K562 (cell line): ENCODE measurements at regions not wholly inside any gene's neighbourhood (a gene's known extent, or its start where the extent isn't known, plus 50 kb on each side); places are given as distances from the start of the nearest gene placed in this dataset.

Experiments used
- ATF7 ChIP-seq: fragments of 450-650 bp; IDR thresholded peaks from 2 replicates; pipeline ENCODE4 v1.7.1; 2014; ENCODE audit warnings: mild to moderate bottlenecking, moderate library complexity
- CBFA2T3 ChIP-seq: fragments of 450-650 bp; IDR thresholded peaks from 2 replicates; pipeline ENCODE4 v1.6.1; 2017
- CC2D1A ChIP-seq: fragments of 450-650 bp; IDR thresholded peaks from 2 replicates; pipeline ENCODE4 v1.6.1; 2017; ENCODE audit warnings: mild to moderate bottlenecking
- CTBP1 ChIP-seq: fragments of 450-650 bp; IDR thresholded peaks from 2 replicates; pipeline ENCODE4 v1.6.1; 2016; ENCODE audit warnings: borderline replicate concordance
- E2F3 ChIP-seq: fragments of 250-450 bp; sonication (Bioruptor Pico); IDR thresholded peaks from 2 replicates; pipeline ENCODE4 v1.4.0; 2020; ENCODE audit warnings: mild to moderate bottlenecking
- ESRRA ChIP-seq: fragments of 450-650 bp; IDR thresholded peaks from 2 replicates; pipeline ENCODE4 v1.6.1; 2014; ENCODE audit warnings: low read depth, mild to moderate bottlenecking, moderate library complexity, borderline replicate concordance
- GTF2E2 ChIP-seq: fragments of 200-800 bp; sonication (Bioruptor generic); IDR thresholded peaks from 2 replicates; pipeline ENCODE4 v1.6.1; 2016; ENCODE audit warnings: missing genetic modification characterization, missing compliant biosample characterization
- HDAC1 ChIP-seq, 2 experiments: fragments of 450-650 bp; IDR thresholded peaks; 2 replicates each; pipeline ENCODE4 v1.6.1; 2016 to 2017; ENCODE audit warnings: inconsistent platforms in 1 of 2, mild to moderate bottlenecking in 1 of 2, moderate library complexity in 1 of 2
- KDM1A ChIP-seq, 2 experiments: fragments of 450-650 bp; IDR thresholded peaks; 2 replicates each; pipeline ENCODE4 v1.6.1; 2016; ENCODE audit warnings: mild to moderate bottlenecking in 2 of 2
- MECOM ChIP-seq: fragments of 250-450 bp; sonication (Bioruptor Pico); IDR thresholded peaks from 2 replicates; pipeline ENCODE4 v1.8.0; 2022; ENCODE audit warnings: inconsistent platforms
- NR2C1 ChIP-seq, 2 experiments: fragments of 450-650 bp; IDR thresholded peaks; 2 replicates each; pipeline ENCODE4 v1.6.1; 2017; ENCODE audit warnings: mild to moderate bottlenecking in 2 of 2, antibody characterized with exemption in 1 of 2, inconsistent platforms in 1 of 2, missing compliant biosample characterization in 1 of 2, missing genetic modification characterization in 1 of 2
- RCOR1 ChIP-seq, 2 experiments: IDR thresholded peaks; 2 replicates each; pipeline ENCODE4 v1.6.1; 2012; ENCODE audit warnings: low read depth in 2 of 2, low read length in 2 of 2, borderline replicate concordance in 1 of 2, improper control_type of control experiment in 1 of 2
- SRSF1 ChIP-seq: fragments of 200-400 bp; formaldehyde crosslinking; IDR thresholded peaks from 2 replicates; pipeline ENCODE4 v1.6.1; 2017; ENCODE audit warnings: mild to moderate bottlenecking, low read depth, low read length, moderate library complexity
- ZC3H8 ChIP-seq: fragments of 450-650 bp; IDR thresholded peaks from 2 replicates; pipeline ENCODE4 v1.6.1; 2017
- ZNF263 ChIP-seq: sonication (generic); formaldehyde crosslinking; IDR thresholded peaks from 2 replicates; pipeline ENCODE4 v1.8.0; 2022; ENCODE audit warnings: mild to moderate bottlenecking, missing genetic modification reagents, borderline replicate concordance
- ZNF274 ChIP-seq: IDR thresholded peaks from 2 replicates; pipeline ENCODE4 v1.6.1; 2011; ENCODE audit warnings: low read depth, mild to moderate bottlenecking, low read length, moderate library complexity, borderline replicate concordance
- TF ChIP-seq, protein P1 (sequence below): IDR thresholded peaks from 2 replicates; pipeline ENCODE4 v1.6.1; 2011; ENCODE audit warnings: borderline replicate concordance, low read depth, mild to moderate bottlenecking, moderate library complexity, low read length; ENCODE audit not compliant: insufficient read depth, poor library complexity, severe bottlenecking
- TF ChIP-seq, protein P2 (sequence below), 2 experiments: fragments of 250-450 bp in 1 of 2; fragments of 450-650 bp in 1 of 2; sonication (Bioruptor Pico) in 1 of 2; IDR thresholded peaks; 2 replicates each; pipeline versions ENCODE4 v1.6.1 to v1.8.0; 2016 to 2021; ENCODE audit warnings: mild to moderate bottlenecking in 2 of 2, moderate library complexity in 2 of 2, missing compliant biosample characterization in 1 of 2, missing genetic modification characterization in 1 of 2
- TF ChIP-seq, protein P3 (sequence below), 3 experiments: IDR thresholded peaks in 2 of 3; conservative IDR thresholded peaks in 1 of 3; 2 replicates each; pipeline ENCODE4 v1.5.1; 2011 to 2012; ENCODE audit warnings: low read length in 3 of 3, mild to moderate bottlenecking in 3 of 3, control low read depth in 2 of 3, improper control_type of control experiment in 1 of 3, inconsistent platforms in 1 of 3, low read depth in 1 of 3, mixed read lengths in 1 of 3, moderate library complexity in 1 of 3; ENCODE audit not compliant: insufficient read depth in 2 of 3
- TF ChIP-seq, protein P4 (sequence below), 2 experiments: IDR thresholded peaks; 2 replicates each; pipeline ENCODE4 v1.6.1; 2011; ENCODE audit warnings: borderline replicate concordance in 1 of 2, control low read depth in 1 of 2, low read depth in 1 of 2, low read length in 1 of 2, mild to moderate bottlenecking in 1 of 2, mixed read lengths in 1 of 2, moderate library complexity in 1 of 2; ENCODE audit not compliant: insufficient read depth in 1 of 2, insufficient read length in 1 of 2, poor library complexity in 1 of 2, severe bottlenecking in 1 of 2; ENCODE audit errors: extremely low read depth in 1 of 2

DNA sequence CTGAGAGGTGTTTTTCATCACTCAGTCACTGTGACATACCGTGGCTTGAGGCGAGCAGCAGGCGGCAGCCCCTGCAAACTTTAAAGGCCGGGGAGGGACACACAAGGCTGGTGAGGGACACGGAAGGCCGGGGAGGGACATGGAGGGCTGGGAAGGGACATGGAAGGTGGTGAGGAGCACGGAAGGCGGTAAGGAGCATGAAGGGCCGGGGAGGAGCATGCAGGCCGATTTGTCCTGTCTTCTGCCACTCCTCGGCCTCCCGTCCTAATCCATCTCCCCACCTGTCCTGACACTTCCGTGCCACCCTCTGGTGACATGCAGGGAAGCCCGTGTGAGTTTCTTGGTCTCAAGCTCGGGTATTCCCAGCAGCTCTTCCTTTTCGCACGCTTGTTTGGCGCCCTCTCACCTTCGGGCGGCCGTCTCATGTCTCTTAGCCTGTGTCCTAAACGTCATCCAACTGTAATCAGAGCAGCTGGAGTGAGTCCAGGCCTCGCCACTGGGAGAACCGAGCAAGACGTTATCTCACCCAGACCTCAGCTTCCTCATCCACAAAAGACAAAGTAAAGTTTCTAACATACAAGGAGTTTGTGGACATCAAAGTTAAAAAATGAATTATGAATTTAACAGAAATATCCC lies 126.5 kb downstream of the MRPL36 start (continued):
- TF ChIP-seq, protein P1, sequence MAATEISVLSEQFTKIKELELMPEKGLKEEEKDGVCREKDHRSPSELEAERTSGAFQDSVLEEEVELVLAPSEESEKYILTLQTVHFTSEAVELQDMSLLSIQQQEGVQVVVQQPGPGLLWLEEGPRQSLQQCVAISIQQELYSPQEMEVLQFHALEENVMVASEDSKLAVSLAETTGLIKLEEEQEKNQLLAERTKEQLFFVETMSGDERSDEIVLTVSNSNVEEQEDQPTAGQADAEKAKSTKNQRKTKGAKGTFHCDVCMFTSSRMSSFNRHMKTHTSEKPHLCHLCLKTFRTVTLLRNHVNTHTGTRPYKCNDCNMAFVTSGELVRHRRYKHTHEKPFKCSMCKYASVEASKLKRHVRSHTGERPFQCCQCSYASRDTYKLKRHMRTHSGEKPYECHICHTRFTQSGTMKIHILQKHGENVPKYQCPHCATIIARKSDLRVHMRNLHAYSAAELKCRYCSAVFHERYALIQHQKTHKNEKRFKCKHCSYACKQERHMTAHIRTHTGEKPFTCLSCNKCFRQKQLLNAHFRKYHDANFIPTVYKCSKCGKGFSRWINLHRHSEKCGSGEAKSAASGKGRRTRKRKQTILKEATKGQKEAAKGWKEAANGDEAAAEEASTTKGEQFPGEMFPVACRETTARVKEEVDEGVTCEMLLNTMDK: peak; percentile 9
- peak in 1 of 2 experiments; percentile 92; a peak in 2 of 4 replicates for TF ChIP-seq RCOR1 (IDR thresholded peaks at IDR 0.05; ENCODE audit: borderline replicate concordance in 1 of 2, low read depth in 2 of 2, low read length in 2 of 2)
- no peak for TF ChIP-seq ZNF274
- TF ChIP-seq KDM1A (IDR thresholded peaks at IDR 0.05): 0 out of 4 replicates have a peak, but pooled peaks of 1 of the 2 experiments have one; percentile 13
- no peak for TF ChIP-seq MECOM (CRISPR knock-in tag)
- TF ChIP-seq ZC3H8: no peak
- peak; percentile 72 for TF ChIP-seq CTBP1
- TF ChIP-seq CC2D1A: no peak
- TF ChIP-seq, protein P2, sequence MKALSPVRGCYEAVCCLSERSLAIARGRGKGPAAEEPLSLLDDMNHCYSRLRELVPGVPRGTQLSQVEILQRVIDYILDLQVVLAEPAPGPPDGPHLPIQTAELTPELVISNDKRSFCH (CRISPR knock-in tag; IDR thresholded peaks at IDR 0.05): no peak
- TF ChIP-seq, protein P2 (tag; IDR thresholded peaks at IDR 0.05): peak; percentile 85
- TF ChIP-seq GTF2E2 (tag): no peak
- TF ChIP-seq, protein P3, sequence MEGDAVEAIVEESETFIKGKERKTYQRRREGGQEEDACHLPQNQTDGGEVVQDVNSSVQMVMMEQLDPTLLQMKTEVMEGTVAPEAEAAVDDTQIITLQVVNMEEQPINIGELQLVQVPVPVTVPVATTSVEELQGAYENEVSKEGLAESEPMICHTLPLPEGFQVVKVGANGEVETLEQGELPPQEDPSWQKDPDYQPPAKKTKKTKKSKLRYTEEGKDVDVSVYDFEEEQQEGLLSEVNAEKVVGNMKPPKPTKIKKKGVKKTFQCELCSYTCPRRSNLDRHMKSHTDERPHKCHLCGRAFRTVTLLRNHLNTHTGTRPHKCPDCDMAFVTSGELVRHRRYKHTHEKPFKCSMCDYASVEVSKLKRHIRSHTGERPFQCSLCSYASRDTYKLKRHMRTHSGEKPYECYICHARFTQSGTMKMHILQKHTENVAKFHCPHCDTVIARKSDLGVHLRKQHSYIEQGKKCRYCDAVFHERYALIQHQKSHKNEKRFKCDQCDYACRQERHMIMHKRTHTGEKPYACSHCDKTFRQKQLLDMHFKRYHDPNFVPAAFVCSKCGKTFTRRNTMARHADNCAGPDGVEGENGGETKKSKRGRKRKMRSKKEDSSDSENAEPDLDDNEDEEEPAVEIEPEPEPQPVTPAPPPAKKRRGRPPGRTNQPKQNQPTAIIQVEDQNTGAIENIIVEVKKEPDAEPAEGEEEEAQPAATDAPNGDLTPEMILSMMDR (IDR thresholded peaks at IDR 0.05 in 2 of 3, conservative IDR thresholded peaks at IDR 0.05 in 1 of 3; ENCODE audit: insufficient read depth in 2 of 3, low read depth in 1 of 3, low read length in 3 of 3): 0 out of 6 replicates have a peak, but pooled peaks of 1 of the 3 experiments have one; percentile 27
- TF ChIP-seq ATF7: peak; percentile 56; the same call in 1 of the 2 replicates
- TF ChIP-seq SRSF1: no peak
- 0 out of 2 replicates have a peak, but pooled peaks have one; percentile 8 for TF ChIP-seq CBFA2T3
- 0 out of 4 replicates have a peak, but pooled peaks of 1 of the 2 experiments have one; percentile 15 for TF ChIP-seq HDAC1 (IDR thresholded peaks at IDR 0.05)
- TF ChIP-seq ESRRA: peak; percentile 79
- TF ChIP-seq ZNF263 (CRISPR knock-in tag): peak; percentile 85
- no peak for TF ChIP-seq NR2C1 (IDR thresholded peaks at IDR 0.05)
- TF ChIP-seq NR2C1 (tag; IDR thresholded peaks at IDR 0.05): 0 out of 2 replicates have a peak, but pooled peaks have one; percentile 28
- TF ChIP-seq E2F3: no peak
- TF ChIP-seq, protein P4, sequence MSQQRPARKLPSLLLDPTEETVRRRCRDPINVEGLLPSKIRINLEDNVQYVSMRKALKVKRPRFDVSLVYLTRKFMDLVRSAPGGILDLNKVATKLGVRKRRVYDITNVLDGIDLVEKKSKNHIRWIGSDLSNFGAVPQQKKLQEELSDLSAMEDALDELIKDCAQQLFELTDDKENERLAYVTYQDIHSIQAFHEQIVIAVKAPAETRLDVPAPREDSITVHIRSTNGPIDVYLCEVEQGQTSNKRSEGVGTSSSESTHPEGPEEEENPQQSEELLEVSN (IDR thresholded peaks at IDR 0.05; ENCODE audit: borderline replicate concordance in 1 of 2, extremely low read depth in 1 of 2, insufficient read depth in 1 of 2, insufficient read length in 1 of 2, low read depth in 1 of 2, low read length in 1 of 2, poor library complexity in 1 of 2, severe bottlenecking in 1 of 2): peak in 1 of 2 experiments; percentile 49
